A549 (cell line): ENCODE measurements at regions not wholly inside any gene's neighbourhood (a gene's known extent, or its start where the extent isn't known, plus 50 kb on each side); places are given as distances from the start of the nearest gene placed in this dataset.

Experiments used
- NFE2L2 ChIP-seq: fragments of 150-350 bp; conservative IDR thresholded peaks from 2 replicates; pipeline ENCODE4 v1.6.1; 2014; ENCODE audit warnings: low read length
- NR3C1 ChIP-seq: fragments of >200 bp; sonication (Bioruptor Twin); formaldehyde crosslinking; IDR thresholded peaks from 3 replicates; pipeline ENCODE4 v1.6.1; 2017
- POLR2A ChIP-seq: IDR thresholded peaks from 2 replicates; pipeline ENCODE4 v1.6.1; 2012; ENCODE audit warnings: mild to moderate bottlenecking, low read length
- RAD21 ChIP-seq, 2 experiments: fragments of >200 bp in 1 of 2; sonication (Bioruptor Twin) in 1 of 2; formaldehyde crosslinking in 1 of 2; IDR thresholded peaks in 1 of 2; conservative IDR thresholded peaks in 1 of 2; 2 replicates in 1 of 2; 3 replicates in 1 of 2; pipeline ENCODE4 v1.6.1; 2012 to 2018; ENCODE audit warnings: inconsistent platforms in 1 of 2
- RCOR1 ChIP-seq: fragments of 150-350 bp; IDR thresholded peaks from 2 replicates; pipeline ENCODE4 v1.6.1; 2014; ENCODE audit warnings: antibody characterized with exemption, low read length, low read depth
- TF ChIP-seq, protein P1 (sequence below): fragments of >200 bp; sonication (Bioruptor Twin); formaldehyde crosslinking; IDR thresholded peaks from 3 replicates; pipeline ENCODE4 v1.5.1; 2016

DNA sequence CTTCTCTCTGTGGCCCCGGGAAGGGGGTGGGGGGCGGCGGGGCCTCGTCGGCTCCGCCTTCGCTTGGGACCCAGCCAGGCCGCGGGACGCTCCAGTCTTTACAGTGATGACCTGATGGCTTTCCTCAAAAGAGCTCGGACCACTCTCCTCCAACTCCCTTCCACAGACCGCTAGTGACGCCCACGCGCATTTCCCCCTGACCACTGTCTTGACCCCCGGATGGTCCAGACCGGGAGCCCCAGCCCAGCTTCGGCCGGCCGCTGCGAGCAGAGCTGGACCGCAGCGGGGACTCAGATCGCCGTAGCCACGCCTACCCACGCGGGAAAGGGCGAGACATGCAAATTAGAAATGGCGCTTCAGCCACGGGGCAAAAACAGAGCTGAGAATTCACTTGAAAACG, 81.6 kb upstream of the RNU2-1 start:
- TF ChIP-seq NFE2L2 = no peak
- TF ChIP-seq, protein P1, sequence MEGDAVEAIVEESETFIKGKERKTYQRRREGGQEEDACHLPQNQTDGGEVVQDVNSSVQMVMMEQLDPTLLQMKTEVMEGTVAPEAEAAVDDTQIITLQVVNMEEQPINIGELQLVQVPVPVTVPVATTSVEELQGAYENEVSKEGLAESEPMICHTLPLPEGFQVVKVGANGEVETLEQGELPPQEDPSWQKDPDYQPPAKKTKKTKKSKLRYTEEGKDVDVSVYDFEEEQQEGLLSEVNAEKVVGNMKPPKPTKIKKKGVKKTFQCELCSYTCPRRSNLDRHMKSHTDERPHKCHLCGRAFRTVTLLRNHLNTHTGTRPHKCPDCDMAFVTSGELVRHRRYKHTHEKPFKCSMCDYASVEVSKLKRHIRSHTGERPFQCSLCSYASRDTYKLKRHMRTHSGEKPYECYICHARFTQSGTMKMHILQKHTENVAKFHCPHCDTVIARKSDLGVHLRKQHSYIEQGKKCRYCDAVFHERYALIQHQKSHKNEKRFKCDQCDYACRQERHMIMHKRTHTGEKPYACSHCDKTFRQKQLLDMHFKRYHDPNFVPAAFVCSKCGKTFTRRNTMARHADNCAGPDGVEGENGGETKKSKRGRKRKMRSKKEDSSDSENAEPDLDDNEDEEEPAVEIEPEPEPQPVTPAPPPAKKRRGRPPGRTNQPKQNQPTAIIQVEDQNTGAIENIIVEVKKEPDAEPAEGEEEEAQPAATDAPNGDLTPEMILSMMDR = no peak
- TF ChIP-seq NR3C1 = no peak
- TF ChIP-seq RAD21 (conservative IDR thresholded peaks at IDR 0.05 in 1 of 2, IDR thresholded peaks at IDR 0.05 in 1 of 2) = no peak
- no peak for TF ChIP-seq POLR2A
- TF ChIP-seq RCOR1 = no peak
